NCI-H1436 treated with DMSO at 0.1 percent for 48 hours (cell line): ENCODE measurements at regions not wholly inside any gene's neighbourhood (a gene's known extent, or its start where the extent isn't known, plus 50 kb on each side); places are given as distances from the start of the nearest gene placed in this dataset.

Experiments
- DNase-seq: peaks from one replicate; lab custom pipeline; 2025; lab: John Stamatoyannopoulos, UW

DNA sequence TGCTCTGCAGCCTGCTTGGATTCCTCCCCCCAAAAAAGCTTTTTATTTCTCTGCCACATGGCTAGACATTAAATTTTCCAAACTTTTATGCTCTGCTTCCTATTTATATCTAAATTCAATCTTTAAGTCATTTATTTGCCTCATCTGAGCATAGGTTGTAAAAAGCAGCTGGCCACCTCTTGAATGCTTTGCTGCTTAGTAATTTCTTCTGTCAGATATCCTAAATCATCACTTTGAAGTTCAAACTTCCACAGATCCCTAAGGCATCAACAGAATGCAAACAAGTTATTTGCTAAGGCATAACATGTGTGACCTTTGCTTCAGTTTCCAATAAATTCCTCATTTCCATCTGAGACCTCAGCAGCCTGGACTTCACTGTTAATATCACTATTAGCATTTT is 209.6 kb downstream of the FSCB start:
- DNase-seq: no peak

GRCh38 chr14:44291366-44291915 is 215.6 kb downstream of the FSCB start:
- no peak for DNase-seq

DNA sequence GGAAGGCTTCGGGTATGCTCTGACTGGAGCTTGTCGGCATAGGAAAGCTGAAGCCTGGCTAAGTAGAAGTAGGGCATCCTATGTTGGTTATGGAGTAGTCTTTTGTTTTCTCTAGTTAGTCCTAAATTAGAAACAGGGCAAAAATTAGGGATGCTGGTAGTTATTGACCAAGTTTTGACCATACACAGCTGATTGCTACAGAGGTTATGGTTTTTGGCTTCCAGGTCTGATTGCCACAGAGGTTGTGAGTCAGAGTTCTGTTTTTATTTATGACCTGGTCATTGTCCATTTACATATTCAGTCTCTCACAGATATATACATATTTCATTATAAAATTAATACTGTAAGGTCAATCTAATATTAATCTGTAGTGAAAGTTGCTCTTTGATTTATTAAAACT is 219.2 kb downstream of the FSCB start:
- no peak for DNase-seq

- no peak for DNase-seq
Measured at GRCh38 chr14:44286201-44286600, 220.9 kb downstream of the FSCB start.

- no peak for DNase-seq
Measured at GRCh38 chr14:44283836-44284235, 223.2 kb downstream of the FSCB start.

DNA sequence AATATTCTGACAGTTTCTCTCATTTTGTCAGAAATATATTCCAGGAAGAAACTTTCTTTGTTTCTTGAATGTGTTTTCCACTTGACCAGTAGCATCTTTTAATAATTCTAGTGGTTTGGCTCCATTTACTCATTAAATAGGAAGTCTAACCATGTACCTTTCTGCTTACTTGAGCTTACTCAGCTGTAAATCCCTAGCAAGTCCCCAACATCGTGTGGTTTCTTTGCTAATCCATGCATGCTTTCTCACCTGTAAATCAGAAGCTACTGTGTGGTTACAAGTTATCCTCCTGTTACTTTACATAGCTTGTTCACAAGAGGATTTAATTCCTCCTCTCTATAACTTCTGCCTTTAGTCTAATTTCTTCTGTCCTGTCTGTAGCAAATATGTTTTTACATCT is 227.7 kb downstream of the FSCB start:
- DNase-seq: no peak

GRCh38 chr14:44271637-44272036 is 235.4 kb downstream of the FSCB start:
- no peak for DNase-seq

DNA sequence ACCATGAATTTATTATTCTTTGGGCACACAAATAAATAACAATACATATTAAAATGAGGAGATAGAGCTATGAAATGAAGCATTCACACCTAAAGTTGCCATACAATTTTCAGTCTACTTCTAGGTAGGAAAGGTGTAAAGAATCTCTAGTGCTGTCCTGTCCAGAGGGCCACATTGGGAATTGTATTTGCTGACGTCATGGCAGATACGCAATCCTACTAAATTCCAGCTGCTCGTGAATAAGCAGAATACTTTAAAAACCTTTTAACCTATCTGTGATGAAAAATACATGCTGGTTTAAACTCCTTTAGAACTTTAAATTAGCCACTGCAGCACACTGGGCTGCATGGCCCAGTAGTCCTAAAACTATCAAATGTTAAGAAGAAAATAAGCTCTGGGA is 236.1 kb downstream of the FSCB start:
- no peak for DNase-seq

DNA sequence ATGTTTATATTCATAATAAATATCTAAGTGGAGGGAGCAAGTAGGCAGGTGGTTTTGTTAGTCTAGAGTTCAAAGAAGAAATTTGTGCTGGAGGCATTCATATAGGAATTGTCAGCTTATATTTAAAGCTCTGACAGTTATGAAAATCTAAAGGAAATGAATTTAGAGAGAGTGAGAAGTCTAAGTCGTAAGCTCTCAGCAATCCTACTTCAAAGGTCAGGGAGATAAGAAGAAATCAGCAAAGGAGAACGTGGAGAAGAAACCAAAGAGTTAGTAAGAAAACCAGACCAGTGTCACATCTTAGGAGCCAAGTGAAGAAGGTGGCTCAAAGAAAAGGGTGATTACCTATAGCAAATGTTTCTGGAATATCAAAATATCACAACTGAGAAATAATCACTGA is 241.8 kb downstream of the FSCB start:
- no peak for DNase-seq

GRCh38 chr14:44215660-44216059 is 291.4 kb downstream of the FSCB start:
- DNase-seq: no peak

- no peak for DNase-seq
Measured at GRCh38 chr14:44211718-44212117, 295.4 kb downstream of the FSCB start.

- DNase-seq: no peak
Measured at GRCh38 chr14:44204061-44204835, 302.8 kb downstream of the FSCB start.

GRCh38 chr14:44180975-44181374 is 326.1 kb downstream of the FSCB start:
- no peak for DNase-seq

DNA sequence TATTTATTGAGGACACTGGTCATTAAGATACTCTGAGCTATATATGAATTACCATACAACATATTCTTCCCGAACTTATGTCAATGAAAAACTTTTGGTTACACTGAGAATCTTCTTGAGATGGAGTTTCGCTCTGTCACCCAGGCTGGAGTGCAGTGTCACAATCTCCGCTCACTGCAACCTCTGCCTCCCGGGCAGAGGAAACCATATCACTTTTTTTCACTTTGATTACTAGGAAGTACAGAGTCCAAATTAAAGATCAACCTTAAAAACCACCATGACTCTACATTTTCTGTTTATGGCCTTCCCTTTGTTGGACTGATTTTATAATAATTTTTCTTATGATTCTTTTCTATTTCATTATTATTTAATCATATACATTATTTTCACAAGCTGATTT is 336.5 kb downstream of the FSCB start:
- DNase-seq: no peak

GRCh38 chr14:44170101-44170500 is 337.0 kb downstream of the FSCB start:
- DNase-seq: no peak

- no peak for DNase-seq
Measured at GRCh38 chr14:44168566-44168965, 338.5 kb downstream of the FSCB start.

DNA sequence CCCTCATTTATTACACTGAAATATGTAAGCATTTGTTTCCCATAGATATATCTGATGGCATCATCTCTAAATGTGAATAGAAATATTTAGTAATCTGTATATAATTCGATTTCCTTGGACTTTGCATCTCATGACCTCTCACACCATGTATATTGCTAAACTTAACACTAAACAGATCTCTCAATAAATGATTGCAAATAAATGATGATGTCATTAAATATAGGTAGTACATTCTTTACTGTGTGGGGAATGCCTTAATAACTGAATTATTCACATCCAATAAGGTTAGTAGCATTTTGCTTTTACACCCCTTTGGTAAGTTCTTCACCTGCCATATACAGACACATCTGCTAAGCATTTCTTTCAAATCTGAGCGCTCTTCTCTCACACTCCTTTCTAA is 340.5 kb downstream of the FSCB start:
- DNase-seq: no peak

GRCh38 chr14:44165936-44166335 is 341.1 kb downstream of the FSCB start:
- DNase-seq: no peak

DNA sequence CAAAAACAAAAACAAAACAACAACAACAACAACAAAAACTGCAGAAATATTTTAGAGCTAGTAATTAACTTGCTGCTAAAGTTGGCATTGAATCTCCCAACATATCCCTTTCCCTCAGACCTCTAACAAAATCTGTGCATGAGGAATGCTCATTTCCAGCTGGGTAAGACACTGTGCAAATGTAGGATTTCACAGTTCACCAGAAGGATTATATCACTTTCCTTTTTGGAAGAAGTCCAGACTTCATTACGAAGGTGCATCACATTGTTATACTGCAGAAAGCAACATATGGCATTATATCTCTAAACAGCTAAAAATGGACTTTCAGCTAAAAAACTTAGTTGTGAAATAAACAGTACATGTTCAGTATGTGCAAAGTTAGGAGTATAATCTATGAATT is 341.8 kb downstream of the FSCB start:
- DNase-seq: no peak

DNA sequence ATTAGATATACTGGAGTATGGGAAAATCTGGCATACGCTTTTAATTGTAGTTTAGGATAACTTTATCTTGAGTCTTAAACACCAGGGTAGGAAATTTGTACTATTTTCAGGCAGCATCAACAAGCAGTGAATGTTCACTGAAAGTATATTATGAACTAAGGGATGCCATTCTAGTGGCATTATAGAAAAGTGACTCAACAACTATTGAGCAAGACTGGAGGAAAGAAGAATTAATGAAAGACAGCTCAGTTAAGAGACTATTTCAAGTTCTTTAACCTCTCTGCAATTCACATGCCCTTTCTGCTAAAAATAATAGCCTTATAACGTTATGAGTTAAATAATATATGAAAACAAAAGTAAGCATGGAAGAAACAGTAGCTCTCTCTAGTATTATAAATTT is 343.1 kb downstream of the FSCB start:
- no peak for DNase-seq

- DNase-seq: no peak
Measured at GRCh38 chr14:44162197-44162596, 344.9 kb downstream of the FSCB start.

GRCh38 chr14:44154874-44155273 is 352.2 kb downstream of the FSCB start:
- DNase-seq: no peak

GRCh38 chr14:44154446-44154845 is 352.6 kb downstream of the FSCB start:
- DNase-seq: no peak
